ENCODE measurements at regions not wholly inside any gene's neighbourhood (a gene's known extent, or its start where the extent isn't known, plus 50 kb on each side); places are given as distances from the start of the nearest gene placed in this dataset.

DNA sequence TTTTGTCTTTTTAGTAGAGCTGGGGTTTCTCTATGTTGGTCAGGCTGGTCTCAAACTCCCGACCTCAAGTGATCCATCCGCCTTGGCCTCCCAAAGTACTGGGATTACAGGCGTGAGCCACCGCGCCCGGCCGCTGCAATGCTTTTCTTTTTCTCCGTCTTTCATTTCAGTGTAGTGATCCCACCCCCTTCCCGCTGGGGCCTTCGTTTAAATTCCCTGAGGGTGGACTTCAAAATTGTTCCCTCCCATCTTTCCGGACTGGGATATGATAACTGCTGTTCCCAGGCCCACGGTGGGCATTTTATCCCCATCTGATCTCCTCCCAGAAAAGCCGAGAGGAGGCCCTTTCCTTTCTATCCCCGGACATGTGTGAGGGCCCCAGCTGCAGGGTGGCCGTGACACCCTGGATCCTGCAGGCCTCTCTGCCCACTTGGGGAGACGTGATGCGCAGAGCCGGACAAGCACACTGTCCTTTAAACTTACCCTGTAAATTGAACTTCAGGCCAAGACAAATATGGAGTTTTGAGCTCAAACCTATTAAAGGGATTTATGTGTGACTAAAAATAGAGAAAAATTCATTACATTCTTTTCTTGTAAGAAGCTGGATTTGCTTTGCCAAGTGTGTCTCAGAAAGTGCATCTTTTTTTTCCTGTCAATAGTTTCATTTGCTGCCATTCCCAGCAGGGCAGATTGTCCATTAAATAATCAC lies 54.5 kb upstream of the AFF3 start:
- DNase-seq (ENCODE audit: low read depth) = no peak
- TF ChIP-seq, protein P1, sequence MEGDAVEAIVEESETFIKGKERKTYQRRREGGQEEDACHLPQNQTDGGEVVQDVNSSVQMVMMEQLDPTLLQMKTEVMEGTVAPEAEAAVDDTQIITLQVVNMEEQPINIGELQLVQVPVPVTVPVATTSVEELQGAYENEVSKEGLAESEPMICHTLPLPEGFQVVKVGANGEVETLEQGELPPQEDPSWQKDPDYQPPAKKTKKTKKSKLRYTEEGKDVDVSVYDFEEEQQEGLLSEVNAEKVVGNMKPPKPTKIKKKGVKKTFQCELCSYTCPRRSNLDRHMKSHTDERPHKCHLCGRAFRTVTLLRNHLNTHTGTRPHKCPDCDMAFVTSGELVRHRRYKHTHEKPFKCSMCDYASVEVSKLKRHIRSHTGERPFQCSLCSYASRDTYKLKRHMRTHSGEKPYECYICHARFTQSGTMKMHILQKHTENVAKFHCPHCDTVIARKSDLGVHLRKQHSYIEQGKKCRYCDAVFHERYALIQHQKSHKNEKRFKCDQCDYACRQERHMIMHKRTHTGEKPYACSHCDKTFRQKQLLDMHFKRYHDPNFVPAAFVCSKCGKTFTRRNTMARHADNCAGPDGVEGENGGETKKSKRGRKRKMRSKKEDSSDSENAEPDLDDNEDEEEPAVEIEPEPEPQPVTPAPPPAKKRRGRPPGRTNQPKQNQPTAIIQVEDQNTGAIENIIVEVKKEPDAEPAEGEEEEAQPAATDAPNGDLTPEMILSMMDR (conservative IDR thresholded peaks at IDR 0.05; ENCODE audit: control insufficient read depth, insufficient read depth, low read depth, low read length) = no peak
- H3K4me3 ChIP-seq (ENCODE audit: control insufficient read depth, low read depth, low read length) = no peak overlapping the region

DNA sequence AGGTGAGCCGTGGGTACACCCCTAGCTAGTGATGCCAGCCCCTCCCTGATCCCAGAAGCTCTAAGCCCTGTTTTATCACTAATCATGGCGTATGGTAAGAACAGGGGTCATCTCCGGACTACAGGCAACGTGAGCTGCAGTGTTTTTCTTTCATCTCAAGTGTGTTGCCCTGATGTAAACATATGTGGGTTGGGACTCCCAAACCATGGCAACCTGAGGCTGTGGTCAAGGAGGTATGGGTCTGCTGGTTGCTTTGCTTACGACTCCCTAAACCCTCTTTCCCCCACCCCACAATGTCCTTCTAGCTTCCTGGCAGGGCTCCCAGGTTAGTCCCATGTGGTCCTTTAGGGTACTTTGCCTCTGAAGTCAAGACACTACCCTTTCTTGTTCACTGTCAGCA lies 53.6 kb upstream of the AFF3 start:
- DNase-seq (ENCODE audit: low read depth) = no peak
- no peak overlapping the region for H3K4me3 ChIP-seq (ENCODE audit: control insufficient read depth, low read depth, low read length)
- TF ChIP-seq, protein P1 (conservative IDR thresholded peaks at IDR 0.05; ENCODE audit: control insufficient read depth, insufficient read depth, low read depth, low read length) = no peak

DNA sequence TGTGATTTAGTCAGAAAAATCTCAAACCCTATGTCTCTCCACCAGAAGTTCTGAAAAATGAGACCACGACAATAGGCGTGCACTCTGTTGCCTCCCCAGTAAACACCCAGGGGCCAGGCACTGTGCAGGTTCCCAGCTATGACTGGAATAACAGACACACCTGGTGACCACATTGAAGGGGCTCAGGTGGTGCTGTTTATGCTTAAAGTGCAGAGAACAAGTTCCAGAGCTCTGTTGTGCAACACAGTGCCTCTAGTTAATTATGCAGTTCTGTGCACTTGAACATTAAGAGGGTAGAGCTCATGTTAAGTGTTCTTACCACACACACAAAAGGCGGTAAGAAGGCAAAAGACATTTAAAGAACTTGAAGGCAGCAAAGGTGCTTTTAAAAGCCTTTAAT lies 52.6 kb upstream of the AFF3 start:
- no peak for DNase-seq (ENCODE audit: low read depth)
- no peak overlapping the region for H3K4me3 ChIP-seq (ENCODE audit: control insufficient read depth, low read depth, low read length)
- TF ChIP-seq, protein P1 (conservative IDR thresholded peaks at IDR 0.05; ENCODE audit: control insufficient read depth, insufficient read depth, low read depth, low read length) = no peak

DNA sequence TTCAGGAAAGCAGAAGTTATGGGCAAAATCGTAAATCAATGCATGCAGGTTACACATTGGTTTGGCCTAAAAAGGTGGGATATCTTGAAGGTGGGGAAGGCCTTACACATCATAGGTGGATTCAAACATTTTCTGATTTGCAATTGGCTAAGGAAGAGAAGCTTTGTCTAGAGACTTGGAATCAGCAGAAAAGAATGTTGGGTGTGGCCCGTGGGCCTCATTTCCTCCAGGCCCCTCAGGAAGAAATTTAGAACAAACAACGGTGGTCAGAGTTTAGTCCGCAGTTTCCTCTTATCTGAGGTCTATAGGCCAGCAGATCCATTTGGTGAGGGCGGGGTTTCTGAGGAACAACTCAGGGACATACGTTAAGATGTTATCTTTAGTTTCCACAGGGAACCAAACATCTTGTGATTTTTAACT lies 50.9 kb upstream of the AFF3 start:
- TF ChIP-seq, protein P1 (conservative IDR thresholded peaks at IDR 0.05; ENCODE audit: control insufficient read depth, insufficient read depth, low read depth, low read length) = no peak
- H3K4me3 ChIP-seq (ENCODE audit: control insufficient read depth, low read depth, low read length) = no peak overlapping the region
- DNase-seq (ENCODE audit: low read depth) = no peak

DNA sequence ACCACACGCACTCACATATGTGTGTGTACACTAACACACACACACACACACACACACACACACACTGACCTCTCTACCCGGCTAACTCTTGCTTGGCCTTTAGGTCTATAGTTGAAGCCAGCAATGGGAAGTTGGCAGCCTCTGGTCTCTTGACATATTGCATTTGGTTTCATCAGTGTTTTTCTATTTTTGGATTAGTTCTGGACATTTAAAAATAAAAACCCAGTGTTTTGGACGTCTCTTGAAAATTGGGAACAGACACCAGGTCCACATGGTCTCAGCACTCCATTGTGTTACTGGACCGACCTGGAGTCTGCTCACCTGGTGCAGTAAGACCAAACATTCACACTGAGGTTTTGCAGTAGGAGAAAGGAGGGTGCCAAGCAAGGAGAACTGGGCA lies 50.4 kb upstream of the AFF3 start:
- TF ChIP-seq, protein P1 (conservative IDR thresholded peaks at IDR 0.05; ENCODE audit: control insufficient read depth, insufficient read depth, low read depth, low read length) = no peak
- no peak for DNase-seq (ENCODE audit: low read depth)
- H3K4me3 ChIP-seq (ENCODE audit: control insufficient read depth, low read depth, low read length) = no peak overlapping the region

DNA sequence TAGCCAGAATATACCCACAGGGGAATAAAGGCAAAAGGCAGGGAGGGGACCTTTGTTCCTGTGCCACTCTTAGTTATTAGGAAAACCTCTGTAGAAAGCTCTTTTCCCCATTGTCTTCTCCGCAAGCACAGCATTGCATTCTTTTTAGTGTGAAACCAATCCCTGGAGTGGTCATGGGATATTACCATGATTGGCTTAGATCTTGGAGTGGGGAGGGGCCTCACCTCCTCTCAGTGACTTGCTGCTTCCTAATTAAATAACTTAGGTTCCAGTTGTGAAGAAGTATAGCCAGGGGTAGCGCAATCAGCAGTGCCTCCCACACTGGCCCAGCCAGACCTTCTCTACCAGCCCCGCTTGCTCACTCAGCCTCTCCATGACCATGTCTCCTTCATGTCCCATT lies 49.9 kb upstream of the AFF3 start:
- no peak overlapping the region for H3K4me3 ChIP-seq (ENCODE audit: control insufficient read depth, low read depth, low read length)
- no peak for DNase-seq (ENCODE audit: low read depth)
- TF ChIP-seq, protein P1 (conservative IDR thresholded peaks at IDR 0.05; ENCODE audit: control insufficient read depth, insufficient read depth, low read depth, low read length) = no peak

Data from fibroblast of mammary gland (primary cell).